ENCODE measurements at regions not wholly inside any gene's neighbourhood (a gene's known extent, or its start where the extent isn't known, plus 50 kb on each side); places are given as distances from the start of the nearest gene placed in this dataset.

DNA sequence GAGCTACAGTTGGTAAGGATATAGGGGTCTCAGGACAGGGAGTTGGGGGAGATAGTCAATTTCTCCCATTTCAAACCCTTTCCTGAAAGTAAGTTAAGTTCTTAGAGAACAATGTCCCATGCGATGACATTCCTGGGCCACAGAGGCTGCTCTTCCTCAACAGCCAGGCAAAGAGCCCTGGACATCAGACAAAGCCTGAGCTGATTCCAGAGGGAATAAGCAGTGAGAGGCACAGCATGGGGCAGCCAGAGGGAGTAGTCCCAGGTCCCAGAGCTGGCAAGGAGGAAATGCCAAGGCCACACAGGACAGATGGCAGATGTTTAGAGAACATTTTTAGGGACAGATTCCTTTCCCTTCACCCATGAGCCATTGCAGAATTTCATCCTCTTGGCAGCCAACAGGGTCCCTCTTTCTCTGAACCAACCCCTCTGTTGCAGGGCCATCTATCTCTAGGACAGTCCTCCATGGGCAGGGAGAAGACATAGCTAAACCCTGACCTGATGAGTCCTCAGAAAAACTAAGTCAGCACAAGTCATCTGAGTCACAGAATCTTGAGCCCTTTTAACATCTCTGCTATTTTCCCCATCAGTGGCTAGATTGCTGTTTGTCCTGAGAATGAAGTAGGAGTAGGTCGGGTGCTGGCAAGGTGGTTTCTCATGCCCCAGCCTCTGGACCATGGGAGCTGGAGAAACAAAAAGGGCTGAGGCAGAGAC lies 60.3 kb upstream of the CALM2 start:
- DNase-seq (ENCODE audit: low read depth in 2 of 2) = no peak

DNA sequence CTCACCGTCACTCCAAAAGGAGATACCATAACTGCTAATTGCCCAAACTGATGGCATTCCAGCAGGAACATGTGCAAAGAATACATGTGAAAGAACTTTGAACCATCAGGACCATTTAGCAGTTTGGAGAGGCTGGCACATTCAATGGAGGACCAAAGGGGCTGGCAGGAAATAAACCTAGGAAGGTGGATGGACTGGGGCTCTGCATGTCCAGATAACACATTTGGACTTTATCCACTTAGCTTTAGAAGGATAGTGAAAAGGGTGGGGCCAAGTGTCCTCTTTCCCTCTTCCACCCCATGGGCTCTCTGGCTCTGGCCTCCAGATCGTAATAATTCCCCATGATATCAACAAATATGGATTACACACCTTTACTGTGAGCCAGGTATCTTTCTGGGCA lies 58.8 kb upstream of the CALM2 start:
- no peak for DNase-seq (ENCODE audit: low read depth in 2 of 2)

DNA sequence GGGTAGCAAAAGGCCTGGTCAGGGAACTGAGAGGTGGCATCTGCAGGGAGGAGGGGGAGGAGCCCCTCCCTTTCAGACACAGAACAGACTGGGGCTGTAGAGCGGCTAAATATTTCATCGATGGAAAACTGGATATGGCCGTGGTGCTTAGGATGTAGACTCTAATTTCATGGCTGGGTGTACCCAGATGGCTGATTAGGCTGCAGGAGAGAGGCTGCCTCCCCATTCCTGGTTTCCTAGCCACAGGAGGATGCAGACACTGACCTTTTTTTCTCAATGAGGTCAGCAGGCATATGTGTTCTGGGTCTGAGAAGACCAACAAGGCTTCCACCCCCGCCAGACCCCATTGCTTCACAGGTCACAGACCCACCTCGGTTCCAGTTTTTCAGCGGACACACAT lies 58.1 kb upstream of the CALM2 start:
- no peak for DNase-seq (ENCODE audit: low read depth in 2 of 2)

DNA sequence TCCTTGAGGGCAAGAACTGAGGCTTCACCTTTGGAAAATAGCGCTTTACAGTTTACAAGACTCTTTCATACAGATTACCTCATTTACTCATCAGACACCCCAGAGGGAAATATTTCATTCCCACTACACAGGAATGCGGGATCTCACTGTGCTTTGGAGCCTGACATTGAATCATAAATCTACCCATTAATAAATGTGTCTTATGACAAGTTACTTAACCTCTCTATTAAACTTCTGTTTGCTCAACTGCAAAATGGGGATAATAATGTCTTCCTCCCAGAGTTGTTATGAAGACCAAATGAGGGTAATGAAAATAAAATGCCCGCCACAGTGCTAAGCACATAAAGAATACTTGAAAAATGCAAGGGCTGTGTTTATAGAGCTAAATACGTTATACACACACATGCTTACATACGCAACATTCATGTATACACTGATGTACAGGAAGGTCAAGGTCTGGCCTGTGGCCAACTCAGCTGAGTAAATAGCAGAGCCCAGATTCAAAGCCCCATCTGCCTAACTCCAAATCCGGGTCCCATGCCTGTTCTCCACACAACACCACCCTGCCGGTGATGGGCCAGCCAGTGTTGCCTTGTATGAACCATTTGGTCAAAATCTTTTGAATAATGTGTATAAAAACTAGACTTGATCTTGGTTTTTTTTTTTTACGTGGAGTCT lies 56.6 kb upstream of the CALM2 start:
- peak in 1 of 2 experiments; percentile 23 for DNase-seq (ENCODE audit: low read depth in 2 of 2)

DNA sequence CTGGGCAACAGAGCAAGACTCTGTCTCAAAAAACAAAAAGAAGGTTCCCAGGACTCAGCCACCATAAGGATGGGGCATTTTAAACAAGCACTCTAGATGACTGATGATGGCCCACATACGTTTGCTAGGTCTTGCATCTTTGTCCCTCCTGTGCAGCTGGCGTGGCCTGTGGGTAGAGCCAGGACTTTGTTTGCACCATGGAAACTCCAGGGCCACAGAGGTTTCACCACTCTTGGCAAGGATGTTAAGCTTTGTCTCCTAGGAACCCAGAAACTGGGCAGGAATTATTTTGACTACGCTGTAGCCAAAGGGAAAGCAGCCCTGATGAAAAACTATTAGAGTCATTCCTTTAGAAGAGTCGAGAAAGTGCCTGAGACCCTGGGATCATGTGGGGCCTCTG lies 54.1 kb upstream of the CALM2 start:
- DNase-seq (ENCODE audit: low read depth in 2 of 2) = no peak

DNA sequence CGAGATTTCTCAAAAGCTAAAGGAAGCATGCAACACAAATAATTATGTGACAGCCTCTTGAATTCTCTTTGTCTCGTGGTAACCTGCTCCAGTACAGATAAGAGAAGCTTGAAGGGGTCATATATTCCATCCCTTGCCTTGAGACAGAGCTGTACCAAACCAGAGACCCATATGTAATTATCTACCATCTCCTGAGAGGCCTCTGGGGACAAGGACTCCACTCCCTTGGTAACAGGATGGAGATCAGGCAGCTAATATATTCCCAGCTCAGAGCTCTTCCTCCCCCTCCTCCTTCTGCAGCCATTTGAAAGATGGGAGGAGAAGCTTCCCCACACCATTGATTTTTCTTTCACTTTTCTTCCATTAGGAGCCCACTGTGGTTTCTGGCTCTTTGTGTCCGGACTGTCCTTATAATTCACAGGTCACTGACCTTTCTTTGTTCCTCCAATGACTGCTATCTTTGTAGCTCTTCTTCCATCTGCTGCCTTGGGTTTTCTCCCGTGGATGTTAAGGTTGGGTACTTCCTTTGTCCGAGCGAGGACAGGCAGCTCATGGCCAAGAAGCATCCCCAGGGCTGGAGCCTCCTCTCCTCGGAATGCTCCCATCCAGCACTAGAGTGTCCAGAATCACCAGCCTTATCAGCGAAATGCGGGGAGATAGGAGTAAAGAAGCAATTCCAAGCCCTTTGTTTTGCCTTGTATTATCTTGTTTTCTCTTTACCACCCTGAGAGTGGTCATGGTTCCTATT lies 51.4 kb upstream of the CALM2 start:
- no peak for DNase-seq (ENCODE audit: low read depth in 2 of 2)

DNA sequence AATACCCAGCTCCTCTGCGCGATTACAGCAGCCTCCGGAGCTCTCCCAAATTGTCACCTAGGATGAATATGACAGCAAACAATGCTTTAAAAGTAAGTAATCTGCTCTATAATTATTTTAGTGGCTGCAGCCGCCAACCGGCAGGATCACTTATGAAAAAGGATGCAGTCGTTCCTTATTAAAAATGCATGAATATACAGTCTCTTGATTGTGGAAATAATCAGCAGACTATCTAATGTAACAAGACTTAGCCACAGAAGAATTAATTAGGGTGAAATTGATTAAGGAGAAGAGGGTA lies 50.6 kb upstream of the CALM2 start:
- DNase-seq (ENCODE audit: low read depth in 2 of 2) = no peak

DNA sequence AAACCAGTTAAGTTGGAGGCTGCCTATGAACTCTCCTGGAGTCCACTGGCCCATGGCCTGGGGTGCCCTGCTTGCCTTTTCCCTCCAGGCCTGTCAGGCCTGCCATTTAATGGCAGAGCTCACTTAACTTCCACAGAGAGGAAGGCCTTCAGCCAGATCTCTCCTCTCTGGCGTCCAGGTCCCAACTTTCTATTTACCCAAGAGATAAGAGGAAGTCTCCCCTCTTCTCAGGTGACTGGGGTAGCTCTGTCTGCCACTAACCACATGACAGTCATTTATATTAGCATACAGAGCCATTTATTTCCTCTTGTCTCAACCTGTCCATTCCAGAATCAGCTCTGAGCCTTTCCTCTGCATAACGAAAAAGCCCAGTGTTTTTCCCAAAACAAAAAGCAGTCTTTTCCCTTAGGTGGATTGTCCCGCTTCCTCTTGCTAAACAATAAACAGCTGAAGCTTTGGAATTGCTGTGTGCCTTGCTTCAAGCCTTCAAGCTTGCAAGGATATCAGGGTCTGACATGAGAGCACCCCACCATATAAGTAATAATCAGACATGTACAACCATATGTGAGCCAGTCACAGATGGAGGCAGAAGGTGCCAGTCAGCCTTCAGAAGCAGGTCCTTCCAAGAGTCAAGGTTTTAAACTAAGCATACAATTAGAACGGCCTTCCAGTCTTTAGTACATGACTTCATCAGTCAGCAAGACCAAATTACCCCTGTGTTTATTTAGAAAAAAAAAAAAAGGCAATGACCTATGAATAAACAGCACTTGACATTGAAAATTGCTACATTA lies 50.0 kb upstream of the CALM2 start:
- DNase-seq (ENCODE audit: low read depth in 2 of 2) = no peak

Data from fibroblast of skin of left quadriceps (primary cell).